ENCODE measurements at regions not wholly inside any gene's neighbourhood (a gene's known extent, or its start where the extent isn't known, plus 50 kb on each side); places are given as distances from the start of the nearest gene placed in this dataset.
"Not testable (repeated sequence)": the region's sequence is repeated elsewhere in the genome, so short reads cannot be mapped to it uniquely, and the experiment has no call there.

DNA sequence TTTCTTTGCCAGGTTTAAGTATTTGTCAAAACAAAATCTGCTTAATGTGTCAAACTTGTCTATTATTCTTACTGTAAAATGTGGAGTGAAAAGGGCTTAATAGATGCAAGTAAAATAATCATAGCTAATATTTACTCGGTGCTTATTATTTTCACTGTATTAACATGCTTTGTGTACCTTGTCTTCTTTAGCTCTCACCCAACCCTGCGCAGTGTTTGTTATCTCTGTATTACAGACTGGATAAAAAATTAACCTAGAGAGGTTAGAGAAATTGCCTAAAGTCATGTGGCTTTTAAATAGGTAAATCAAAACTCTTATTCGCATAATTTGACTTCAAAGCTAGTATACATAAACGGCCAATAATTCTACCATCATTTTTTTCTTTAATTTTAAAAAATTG is 1864.8 kb downstream of the MAT2B start:
- no peak for DNase-seq

DNA sequence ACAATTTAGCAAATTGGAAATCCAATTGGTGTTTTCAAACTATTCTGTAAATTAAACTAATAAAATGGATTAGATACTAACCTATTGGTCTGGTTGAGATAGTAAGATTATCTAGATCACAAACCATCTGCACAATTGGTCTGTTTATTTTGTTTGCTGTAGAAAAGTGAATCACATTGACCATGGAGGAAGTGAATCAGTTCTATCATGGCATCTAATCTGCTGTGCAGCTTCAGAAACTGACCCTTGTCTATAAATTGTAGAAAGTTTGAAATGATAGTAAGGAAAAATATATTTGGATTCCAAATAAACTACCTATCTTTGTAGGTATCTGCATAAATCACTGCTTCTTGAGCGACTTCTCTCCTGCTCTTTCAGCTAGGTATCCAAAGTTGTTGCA is 1865.4 kb downstream of the MAT2B start:
- DNase-seq = no peak

DNA sequence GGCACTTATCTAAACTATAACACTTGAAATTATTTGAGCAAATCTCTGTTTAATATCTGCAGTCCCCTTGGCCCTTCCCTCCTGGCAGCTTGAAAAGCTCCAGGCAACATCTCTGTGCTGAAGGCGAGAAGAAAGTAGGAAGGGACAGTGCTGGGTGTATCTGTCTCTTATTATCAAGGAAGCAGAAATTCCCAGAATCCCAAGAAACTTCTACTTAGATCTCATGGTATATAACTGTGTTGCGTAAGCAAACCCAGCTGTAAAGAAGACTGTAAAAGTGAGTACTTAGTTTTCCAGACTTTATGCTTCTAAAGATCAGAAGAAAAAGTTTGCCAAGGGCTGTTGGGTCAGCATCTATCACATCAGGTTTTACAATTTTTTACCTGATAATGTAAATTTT is 1869.8 kb downstream of the MAT2B start:
- DNase-seq = no peak

DNA sequence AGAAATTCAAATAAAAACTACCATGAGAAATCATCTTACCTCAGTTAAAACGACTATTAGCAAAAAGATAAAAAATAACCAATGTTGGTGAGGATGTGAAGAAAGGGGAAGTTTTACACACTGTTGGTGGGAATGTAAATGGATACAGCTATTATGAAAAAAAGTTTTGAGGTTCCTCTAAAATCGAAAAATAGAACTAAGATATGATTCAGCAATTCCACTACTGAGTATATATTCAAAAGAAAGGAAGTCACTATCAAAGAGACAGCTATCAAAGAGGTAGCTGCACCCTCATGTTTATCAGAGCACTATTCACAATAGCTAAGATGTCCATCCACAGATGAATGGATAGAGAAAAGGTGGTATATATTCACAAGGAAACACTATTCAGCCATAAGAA is 1888.4 kb downstream of the MAT2B start:
- peak in 1 of 2 donors; percentile 73 for DNase-seq

DNA sequence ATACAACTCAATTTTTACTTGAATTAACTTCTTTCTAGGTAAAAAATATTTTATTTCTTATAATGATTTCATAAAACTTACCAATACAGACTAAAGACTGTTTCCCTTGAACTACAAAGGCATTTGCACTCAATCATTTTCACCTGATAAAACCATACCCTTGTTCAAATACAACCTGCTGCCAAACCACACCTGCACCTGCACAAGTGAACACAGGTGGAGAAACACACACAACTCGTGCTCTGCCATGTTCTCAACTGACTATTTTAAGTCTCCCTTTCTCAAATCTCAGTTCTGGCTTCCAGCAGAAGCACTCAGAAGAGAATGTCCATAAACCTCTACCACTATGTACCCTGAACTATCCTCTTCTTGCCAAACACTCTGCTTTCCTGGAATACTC is 1892.1 kb downstream of the MAT2B start:
- DNase-seq = no peak

DNA sequence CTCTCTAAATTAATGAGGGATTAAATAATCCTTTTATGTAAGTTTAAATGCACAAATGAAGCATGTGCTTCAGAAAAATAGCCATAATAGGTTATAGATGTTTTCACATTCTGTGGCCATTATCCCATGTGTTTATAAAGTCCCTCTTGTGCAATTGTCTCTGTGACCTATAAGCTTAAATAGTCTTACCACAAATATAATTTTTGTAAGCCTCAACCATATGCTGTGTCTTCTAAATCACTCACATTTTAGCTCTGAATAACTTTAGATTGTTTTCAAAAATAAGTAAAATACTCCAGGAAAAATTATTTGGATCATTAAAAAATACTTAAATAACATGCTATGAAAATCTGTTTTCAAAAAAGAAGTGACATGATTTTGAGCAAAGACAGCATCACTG is 1894.7 kb downstream of the MAT2B start:
- no peak for DNase-seq

DNA sequence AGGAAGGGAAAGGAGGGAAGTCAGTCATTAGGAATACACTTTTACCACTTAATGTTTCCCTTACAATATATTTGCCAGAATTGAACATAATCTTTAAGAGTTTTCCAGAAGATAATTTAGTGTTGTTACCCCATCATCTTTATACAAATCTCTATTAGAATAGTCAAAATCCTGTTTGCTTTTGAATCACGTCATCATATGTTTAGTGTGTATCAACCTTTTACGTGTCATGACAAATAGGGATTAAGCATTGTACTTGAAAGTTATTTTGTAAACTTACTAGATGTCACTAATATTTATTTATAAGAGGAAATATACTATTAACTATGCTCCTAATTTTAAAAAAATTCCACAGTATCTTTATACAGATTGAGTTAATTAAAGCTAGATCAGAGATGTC is 1899.5 kb downstream of the MAT2B start:
- DNase-seq = no peak

DNA sequence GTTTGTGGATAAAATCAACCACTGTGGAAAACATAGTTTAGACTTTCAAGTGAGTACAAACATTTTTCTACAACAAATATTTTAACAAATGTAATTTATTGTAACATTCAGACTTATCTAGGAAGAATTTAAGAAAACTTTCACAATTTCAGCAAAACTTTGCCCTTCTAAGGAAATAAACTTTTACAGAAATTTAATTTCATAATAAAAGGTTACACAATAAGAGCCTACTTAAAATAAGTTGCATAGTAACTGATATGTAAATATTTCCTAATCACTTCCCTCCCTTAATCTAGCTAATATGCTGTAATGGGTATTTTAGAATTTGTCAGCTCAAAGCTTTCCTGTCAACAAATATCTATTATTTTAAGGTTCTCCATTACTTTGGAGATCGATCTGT is 1899.9 kb downstream of the MAT2B start:
- DNase-seq = no peak

DNA sequence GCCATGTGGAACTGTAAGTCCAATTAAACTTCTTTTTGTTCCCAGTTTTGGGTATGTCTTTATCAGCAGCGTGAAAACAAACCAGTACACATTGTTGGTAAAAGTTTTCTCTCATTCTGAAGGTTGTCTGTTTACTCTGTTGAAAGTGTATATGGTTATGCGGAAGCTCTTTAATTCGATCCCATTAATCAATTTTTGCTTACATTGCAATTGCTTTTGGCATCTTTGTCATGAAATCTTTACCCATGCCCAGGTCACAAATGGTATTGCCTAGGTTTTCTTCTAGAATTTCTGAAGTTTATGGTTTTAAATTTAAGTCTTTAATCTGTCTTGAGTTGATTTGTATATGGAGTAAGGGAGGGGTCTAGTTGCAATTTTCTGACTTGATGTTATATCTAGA is 1901.9 kb downstream of the MAT2B start:
- DNase-seq = no peak

DNA sequence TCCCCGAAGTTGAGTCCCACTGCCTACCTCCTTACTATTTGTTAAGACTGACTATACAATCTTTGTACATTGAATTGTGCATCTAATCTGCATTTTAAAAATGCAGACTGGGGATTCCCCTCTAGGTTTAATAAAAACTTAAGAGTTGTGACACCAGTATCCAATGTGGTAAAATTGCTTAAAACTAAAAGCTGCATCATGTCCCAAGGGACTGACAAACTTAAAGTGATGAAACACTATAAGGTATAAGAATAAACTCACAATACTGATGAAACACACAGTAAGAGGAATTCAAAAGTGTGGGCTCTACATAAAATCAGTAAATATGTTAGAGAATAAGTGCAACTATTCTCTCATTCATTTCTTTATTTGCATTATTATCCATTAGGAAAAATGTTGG is 1905.1 kb downstream of the MAT2B start:
- no peak for DNase-seq

DNA sequence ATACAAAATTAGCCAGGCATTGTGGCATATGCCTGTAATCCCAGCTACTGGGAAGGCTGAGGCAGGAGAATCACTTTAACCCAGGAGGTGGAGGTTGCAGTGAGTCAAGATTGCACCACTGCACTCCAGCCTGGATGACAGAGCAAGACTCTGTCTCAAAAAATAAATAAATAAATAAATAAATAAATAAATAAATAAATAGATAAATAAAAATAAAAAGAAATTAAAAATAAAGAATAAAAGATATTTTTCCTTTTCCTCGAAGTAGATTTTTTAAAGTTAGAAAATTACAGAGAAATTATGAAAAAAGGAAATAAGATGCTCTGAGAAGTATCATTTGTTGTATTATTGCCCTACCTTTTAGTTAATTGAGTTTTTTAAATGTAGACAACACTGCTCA is 1906.1 kb downstream of the MAT2B start:
- not testable (repeated sequence) for DNase-seq

DNA sequence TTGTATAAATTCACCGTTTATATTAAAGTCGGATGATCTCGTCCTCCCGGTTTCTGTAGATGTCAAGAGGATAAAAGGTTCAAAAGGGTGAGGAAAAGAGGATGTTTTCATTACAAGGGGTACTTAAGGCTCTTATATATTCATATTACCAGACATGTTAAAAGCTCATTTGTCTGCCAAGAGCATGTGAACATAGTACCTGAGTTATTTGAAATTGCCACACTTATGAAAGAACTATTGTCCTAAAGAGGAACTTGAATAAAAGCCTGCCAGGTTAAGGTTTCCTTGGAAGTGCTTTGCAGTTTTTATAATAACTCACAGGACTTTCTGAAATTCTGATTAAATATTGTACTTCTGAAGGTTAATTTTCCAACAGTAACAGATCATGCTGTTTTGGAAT is 1915.1 kb downstream of the MAT2B start:
- DNase-seq = no peak

DNA sequence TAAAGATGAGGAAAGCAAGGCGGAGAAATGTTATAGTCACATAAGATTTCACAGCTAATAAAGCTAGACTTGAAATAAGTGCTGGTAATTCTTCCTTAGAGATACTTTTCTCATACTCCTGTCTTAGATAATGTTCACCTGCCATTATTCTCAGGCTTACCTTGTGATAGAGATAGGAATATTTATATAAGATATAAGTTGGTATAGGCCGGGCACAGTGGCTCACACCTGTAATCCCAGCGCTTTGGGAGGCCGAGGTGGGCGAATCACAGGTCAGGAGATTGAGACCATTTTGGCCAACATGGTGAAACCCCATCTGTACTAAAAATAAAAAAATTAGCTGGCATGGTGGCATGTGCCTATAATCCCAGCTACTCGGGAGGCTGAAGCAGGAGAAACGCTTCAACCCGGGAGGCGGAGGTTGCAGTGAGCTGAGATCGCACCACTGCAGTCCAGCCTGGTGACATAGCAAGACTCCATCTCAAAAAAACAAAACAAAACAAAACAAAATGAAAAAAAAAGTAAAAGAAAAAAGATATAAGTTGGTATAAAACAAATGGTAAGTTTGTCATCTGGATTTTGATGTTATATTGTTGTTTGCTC is 1918.4 kb downstream of the MAT2B start:
- no peak for DNase-seq

DNA sequence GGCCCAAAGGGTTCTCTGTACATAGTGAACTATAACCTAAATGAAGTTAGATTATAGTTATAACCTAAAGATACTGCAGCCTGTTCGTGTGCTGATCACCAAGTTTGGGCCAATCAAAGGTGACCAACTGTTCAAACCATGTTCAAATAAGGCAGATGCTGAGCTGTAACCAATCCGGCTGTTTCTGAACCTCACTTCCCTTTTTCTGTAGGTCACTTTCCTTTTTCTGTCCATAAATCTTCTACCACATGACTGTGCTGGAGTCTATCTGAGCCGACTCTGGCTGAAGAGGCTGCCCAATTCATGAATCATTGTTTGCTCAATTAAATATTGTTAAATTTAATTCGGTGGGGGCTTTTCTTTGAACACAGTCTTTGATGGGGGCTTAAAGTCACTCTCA is 1920.2 kb downstream of the MAT2B start:
- no peak for DNase-seq

DNA sequence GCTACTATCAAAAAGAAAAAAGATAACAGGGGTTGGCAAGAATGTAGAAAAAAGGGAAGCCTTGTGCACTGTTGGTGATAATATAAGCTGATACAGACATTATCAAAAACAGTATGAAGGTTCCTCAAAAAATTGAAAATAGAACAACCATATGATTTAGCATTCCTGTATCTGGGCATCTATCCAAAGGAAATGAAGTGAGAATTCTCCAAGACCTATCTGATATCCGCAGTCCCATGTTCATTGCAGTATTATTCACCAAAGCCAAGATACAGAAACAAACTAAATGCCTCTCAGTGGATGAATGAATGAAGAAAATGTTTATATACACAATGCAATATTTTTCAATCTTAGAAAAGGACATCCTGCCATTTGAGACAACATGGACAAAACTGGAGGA is 1943.3 kb downstream of the MAT2B start:
- DNase-seq = no peak

DNA sequence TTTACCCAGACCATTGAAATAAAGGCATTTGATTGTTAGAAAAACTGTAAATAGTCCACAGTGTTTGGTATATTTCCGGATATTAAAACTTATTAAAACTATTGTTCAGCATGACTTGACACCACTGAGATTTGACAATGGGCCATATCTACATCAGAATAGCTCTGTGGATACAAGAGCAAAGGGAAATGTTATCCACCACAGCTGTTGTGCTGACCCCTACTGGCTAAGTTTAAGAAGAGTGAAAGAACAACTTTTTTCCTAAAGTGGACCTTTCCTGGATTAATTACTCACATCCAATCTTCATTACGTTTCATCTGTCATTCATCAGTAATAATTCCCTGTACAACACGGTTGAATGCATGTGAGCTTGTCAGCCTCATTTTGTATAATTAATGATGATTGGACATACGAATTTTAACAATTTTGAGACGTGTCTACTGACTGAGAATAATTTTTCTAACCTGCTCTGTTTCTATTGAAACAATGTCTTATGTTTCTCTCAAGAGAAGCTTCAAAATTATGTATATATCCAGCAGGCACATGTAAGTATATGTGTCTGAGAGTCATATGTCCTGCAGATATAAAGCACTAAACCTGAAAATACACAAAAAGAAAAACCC is 1952.6 kb downstream of the MAT2B start:
- peak in 1 of 2 donors; percentile 40 for DNase-seq

DNA sequence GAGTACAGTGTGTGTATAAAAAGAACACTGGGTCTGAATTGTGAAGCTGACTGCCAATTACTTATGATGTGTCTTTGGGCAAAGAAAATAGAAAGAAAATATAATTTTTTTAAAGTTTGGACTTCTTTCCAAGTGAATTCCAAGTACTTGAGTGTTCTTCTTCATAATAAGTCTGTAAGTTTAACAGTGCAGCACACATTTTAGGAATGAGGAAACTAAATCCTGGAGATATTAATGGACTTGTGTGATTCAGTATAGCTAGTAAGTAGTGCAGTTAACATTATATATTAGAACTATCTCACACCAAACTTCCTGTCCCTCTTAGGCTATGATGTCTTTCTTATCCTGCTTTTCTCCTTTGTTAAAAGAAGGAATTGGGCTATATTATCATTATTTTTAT is 1953.8 kb downstream of the MAT2B start:
- no peak for DNase-seq

DNA sequence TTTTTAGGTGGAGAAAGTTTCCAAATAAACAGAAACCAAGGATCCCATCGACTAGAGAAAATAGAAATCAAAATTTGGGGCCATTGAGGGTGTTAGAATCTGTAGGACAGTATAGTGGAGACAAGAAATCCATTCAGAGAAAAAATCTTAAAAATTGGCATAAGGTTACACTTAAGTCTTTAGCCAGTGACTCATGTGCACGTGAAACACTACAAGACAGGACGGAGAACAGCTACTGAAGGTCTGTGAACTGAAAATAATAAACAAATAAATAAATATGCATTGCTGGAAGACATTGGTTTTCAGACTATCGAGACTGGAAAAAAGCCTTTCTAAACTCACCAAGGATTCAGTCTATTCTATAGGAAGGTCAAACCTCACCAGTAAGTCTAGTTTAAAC is 1955.5 kb downstream of the MAT2B start:
- no peak for DNase-seq

DNA sequence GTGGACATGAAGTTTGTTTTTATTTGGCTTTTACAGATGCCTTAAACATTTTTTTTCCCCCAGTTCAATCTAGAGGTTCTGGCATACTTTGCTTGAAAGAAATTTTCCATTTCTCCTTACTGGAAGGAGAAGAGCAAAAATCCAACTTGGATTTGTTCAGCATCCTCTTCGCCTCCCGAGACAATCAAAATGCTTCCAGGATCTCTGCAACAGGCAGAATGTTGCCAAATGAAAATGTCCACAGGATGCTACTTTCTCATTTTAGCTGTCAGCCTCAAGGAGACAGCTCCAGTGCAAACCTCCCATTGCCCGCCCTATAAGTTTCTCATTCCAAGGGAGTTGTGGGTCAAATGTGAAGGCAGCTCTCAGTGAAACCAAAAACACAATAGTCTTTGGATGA is 1972.1 kb downstream of the MAT2B start:
- no peak for DNase-seq

DNA sequence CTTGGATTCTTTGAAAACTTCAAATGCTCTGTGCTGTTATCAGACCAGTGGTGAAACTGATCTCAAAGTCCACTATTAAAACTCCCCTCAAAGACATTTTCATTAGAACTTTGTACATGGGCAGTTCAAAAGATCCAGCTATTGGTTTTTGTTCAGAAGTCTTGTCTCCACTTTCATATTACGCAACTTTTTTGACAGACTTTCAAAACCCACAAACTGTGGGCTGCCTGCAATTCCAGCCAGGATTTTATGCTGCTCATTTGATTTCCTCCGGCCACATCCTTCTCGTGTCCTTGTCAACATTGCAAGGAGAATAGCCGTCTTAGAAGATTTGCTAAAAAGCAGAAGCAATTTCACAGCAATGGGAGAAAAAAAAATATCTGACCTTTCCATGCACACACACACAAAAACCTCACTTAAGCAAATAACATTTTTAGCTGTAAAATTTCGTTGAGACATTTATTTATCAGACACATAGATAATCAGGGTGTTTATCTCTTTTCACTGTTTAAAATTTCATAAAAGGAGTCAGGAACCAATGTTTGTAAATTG is 1990.5 kb downstream of the MAT2B start:
- DNase-seq = no peak

DNA sequence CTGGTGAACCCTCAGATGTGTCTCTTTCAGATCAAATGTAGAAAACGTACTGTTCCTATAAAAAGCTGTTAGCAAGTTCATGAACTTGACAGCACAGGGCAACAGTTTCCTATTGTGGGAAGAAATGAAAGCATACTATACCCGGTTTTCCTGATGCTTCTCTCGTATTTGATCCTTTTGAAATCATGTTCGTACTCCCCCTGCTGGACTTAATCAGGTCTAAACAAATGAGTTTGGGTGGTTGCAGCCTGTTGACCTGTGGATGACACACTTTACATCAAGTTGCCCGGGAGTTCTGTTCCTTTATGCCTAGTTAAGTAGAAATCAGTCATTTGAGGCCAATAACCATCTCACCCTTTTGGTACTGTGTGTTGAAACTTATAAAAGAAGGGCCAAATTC is 1992.3 kb downstream of the MAT2B start:
- DNase-seq = no peak

DNA sequence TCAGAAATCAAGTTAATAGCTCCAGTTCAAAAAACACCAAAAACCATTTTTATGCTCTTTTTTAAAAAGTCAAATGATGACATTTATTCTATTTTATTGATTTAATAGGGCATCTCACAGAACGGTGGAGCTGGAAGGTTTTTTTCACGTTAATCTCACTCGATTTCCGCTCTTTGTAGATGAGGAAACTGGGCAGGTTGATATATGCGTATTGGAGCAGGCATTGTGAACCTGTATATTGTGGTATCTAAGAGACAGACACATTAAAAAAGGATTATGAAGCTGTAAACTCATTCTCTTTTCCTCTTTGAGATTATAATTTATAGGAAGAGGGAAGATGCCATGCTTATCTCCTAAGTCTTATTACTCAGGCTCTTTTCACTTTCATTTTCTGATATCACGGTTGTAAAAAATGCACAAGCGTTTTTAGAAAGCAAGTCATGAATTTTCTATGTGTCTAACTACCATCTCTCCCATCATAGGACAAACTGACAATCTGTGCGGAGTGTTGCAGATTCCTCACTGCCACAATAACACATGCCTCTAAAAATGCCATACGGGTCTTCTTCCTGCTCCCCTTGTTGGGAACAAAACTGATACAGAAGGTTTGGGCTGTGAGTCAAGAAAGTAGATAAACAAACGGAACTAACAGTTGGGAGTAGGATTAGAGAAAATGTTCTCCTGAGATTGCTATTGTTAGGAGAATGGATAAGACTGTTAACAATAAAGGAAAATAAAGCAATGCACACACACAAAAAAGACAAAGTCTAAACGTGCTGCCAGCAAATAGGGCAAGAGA is 1997.7 kb downstream of the MAT2B start:
- no peak for DNase-seq

DNA sequence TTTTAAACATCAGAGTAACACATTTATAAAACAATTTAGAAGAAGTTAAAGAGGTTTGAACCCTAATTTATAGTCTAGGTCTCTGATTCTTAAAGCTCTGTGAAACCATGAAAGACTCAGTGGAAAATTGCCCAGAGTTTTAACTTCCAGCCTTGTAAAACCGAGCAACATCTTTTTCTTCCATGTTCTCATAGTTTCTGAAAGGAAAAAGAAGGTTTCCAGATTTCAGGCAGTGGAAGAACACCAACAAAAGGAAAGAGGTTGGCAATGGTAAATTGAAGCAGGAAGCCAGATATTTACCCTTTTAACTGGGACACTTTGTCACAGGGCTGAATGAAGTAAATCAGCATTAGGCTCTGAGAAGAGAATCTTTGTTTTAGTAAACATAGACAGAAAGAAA is 1999.3 kb downstream of the MAT2B start:
- DNase-seq = no peak

DNA sequence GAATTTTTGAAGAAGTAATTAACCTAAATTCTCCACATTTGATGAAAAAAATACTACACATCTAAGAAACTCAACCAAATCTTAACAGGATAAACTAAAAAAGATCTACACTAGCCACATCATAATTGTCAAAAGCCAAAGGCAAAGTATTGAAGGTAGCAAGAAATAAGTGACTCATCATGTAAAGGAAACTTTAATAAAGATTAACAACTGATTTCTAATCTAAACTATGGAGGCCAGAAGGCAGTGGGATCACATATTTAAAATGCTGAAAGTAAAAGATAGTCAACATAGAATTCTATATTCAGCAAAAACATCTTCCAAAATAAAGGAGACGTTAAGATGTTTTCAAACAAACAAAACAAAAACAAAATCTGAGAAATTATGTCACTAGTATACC is 2002.9 kb downstream of the MAT2B start:
- no peak for DNase-seq

Data from bone marrow (tissue), 2 donors.